Karpas-422 (cell line): ENCODE measurements at regions not wholly inside any gene's neighbourhood (a gene's known extent, or its start where the extent isn't known, plus 50 kb on each side); places are given as distances from the start of the nearest gene placed in this dataset.

Experiments
- DNase-seq: peaks from one replicate; pipeline ENCODE4 v3.0.0-alpha.2; 2015
- H2AFZ ChIP-seq: fragments of 200-600 bp; sonication (generic); 2 replicates; pipeline ENCODE4 v1.6.1; 2014; ENCODE audit warnings: antibody characterized with exemption, low read length, mixed read lengths
- H3K27ac ChIP-seq: fragments of 200-600 bp; sonication (generic); 2 replicates; pipeline ENCODE4 v1.5.1; 2014; ENCODE audit warnings: mild to moderate bottlenecking, low read length, moderate library complexity
- H3K27me3 ChIP-seq: fragments of 200-600 bp; sonication (generic); 2 replicates; pipeline ENCODE4 v1.6.1; 2014; ENCODE audit warnings: low read length, mixed read lengths
- H3K36me3 ChIP-seq: fragments of 200-600 bp; sonication (generic); 2 replicates; pipeline ENCODE4 v1.6.1; 2014; ENCODE audit warnings: low read length, mixed read lengths; ENCODE audit not compliant: insufficient read depth
- H3K4me1 ChIP-seq: fragments of 200-600 bp; sonication (generic); 2 replicates; pipeline ENCODE4 v1.6.1; 2014; ENCODE audit warnings: mild to moderate bottlenecking, low read length, mixed read lengths
- H3K4me2 ChIP-seq: fragments of 200-600 bp; sonication (generic); 2 replicates; pipeline ENCODE4 v1.6.1; 2014; ENCODE audit warnings: low read length, low read depth, mild to moderate bottlenecking; ENCODE audit not compliant: poor library complexity, severe bottlenecking
- H3K4me3 ChIP-seq: fragments of 200-600 bp; sonication (generic); 2 replicates; pipeline ENCODE4 v1.5.1; 2014; ENCODE audit warnings: mild to moderate bottlenecking, antibody characterized with exemption, low read length, mixed read lengths
- H3K79me2 ChIP-seq: fragments of 200-600 bp; sonication (generic); 2 replicates; pipeline ENCODE4 v1.6.1; 2014; ENCODE audit warnings: mild to moderate bottlenecking, low read length, mixed read lengths
- H3K9ac ChIP-seq: fragments of 200-600 bp; sonication (generic); 2 replicates; pipeline ENCODE4 v1.6.0; 2014; ENCODE audit warnings: low read length
- H3K9me2 ChIP-seq: fragments of 200-600 bp; sonication (generic), shearing (Covaris generic); replicated peaks from 2 replicates; pipeline ENCODE4 v1.6.0; 2014; ENCODE audit warnings: mild to moderate bottlenecking, low read length, moderate library complexity; ENCODE audit not compliant: insufficient read depth
- H3K9me3 ChIP-seq: fragments of 300-700, 200-600 bp; sonication (generic); 2 replicates; pipeline ENCODE4 v1.6.1; 2014; ENCODE audit warnings: low read length, mixed read lengths
- H4K20me1 ChIP-seq: fragments of 200-600 bp; sonication (generic); 2 replicates; pipeline ENCODE4 v1.6.1; 2014; ENCODE audit warnings: mild to moderate bottlenecking, antibody characterized with exemption, low read length, low read depth; ENCODE audit not compliant: insufficient read depth

DNA sequence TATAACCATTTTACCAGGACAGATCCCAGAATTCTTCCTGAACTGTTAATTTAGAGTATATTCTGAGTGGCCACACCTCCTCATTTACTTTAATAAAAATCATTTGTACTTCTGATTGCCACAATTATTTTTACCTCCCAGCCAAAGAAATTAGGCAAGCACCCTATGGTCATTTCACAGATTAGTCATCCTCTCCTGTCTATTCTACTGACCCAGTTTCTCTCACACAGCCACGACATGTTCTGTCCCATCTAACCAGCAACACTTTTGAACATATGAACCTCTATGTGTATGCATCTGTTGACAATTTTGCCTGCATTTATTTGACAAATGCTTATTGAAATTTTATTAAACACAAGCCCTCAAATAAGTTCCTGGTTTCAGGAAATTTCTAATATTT lies 202.6 kb upstream of the STXBP5 start:
- Histone ChIP-seq H3K4me1 (no peaks in the 10 kb centered on the region), H3K27me3 (no peaks in the 10 kb centered on the region), H4K20me1 (no peaks in the 10 kb centered on the region), H2AFZ (no peak overlapping the region), H3K9me2 (no peaks in the 10 kb centered on the region), H3K9me3 (no peaks in the 10 kb centered on the region), H3K36me3 (no peaks in the 10 kb centered on the region), H3K9ac (no peak overlapping the region), H3K4me2 (no peak overlapping the region), H3K79me2 (no peaks in the 10 kb centered on the region), H3K4me3 (no peak overlapping the region), H3K27ac (no peak overlapping the region)
- DNase-seq, result no peak

DNA sequence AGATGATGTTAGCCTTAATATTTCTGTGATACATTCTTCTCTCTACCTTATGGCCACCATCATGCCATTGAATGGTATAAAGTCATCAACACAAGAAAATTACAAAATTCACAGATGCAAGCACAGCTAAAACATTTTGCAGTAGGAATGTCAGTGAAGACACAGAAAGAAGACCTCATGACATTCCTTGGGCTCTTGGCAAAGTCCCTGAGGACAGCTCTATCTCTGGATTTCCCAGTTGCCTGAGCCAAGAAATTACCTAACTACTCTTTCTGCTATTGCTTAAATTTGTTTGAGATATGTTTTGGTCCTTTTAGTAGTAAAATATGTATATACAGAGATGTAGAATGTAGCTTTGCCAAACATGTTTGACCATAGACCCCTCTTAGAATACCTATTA lies 201.0 kb upstream of the STXBP5 start:
- H4K20me1 ChIP-seq, result no peaks in the 10 kb centered on the region

GRCh38 chr6:147005499-147005898 lies 198.7 kb upstream of the STXBP5 start:
- H2AFZ ChIP-seq, result no peak overlapping the region
- no peak overlapping the region for H3K4me2 ChIP-seq
- no peaks in the 10 kb centered on the region for H3K4me1 ChIP-seq
- no peaks in the 10 kb centered on the region for H3K9me3 ChIP-seq
- no peaks in the 10 kb centered on the region for H3K27me3 ChIP-seq
- no peak overlapping the region for H3K4me3 ChIP-seq
- H3K9me2 ChIP-seq, result no peaks in the 10 kb centered on the region
- H3K9ac ChIP-seq, result no peak overlapping the region
- H3K36me3 ChIP-seq, result no peaks in the 10 kb centered on the region
- H4K20me1 ChIP-seq, result no peaks in the 10 kb centered on the region
- H3K27ac ChIP-seq, result no peak overlapping the region
- no peak for DNase-seq
- H3K79me2 ChIP-seq, result no peaks in the 10 kb centered on the region

More for the DNA sequence above, 201.0 kb upstream of the STXBP5 start:
- Histone ChIP-seq H3K4me2 (no peak overlapping the region), H3K79me2 (no peaks in the 10 kb centered on the region), H3K9me3 (no peaks in the 10 kb centered on the region), H3K4me1 (no peaks in the 10 kb centered on the region), H3K9me2 (no peaks in the 10 kb centered on the region), H2AFZ (no peak overlapping the region), H3K27ac (no peak overlapping the region), H3K27me3 (no peaks in the 10 kb centered on the region), H3K4me3 (no peak overlapping the region), H3K36me3 (no peaks in the 10 kb centered on the region), H3K9ac (no peak overlapping the region)
- DNase-seq, result no peak

DNA sequence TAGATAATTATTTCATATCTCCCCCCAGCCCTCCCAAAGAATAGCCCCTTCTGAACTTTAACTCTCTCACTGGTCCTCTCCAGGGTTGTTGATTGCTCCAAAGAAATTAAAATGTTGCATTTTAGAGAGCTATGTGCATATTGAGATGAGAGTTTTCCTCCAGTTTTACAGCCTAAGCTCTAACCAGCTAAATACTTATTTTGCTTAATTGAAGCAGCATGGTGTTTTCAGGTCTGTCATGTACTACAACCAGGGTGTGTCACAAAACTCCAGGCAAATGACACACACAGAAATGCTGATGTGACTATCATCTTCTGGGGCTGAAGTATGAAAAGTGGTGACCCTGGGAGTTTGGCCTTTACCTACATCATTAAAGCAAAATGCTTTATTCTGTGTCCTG lies 196.8 kb upstream of the STXBP5 start:
- Histone ChIP-seq H3K4me1 (no peaks in the 10 kb centered on the region), H3K79me2 (no peaks in the 10 kb centered on the region), H3K4me2 (no peak overlapping the region), H2AFZ (no peak overlapping the region), H3K9me2 (no peaks in the 10 kb centered on the region), H3K4me3 (no peak overlapping the region), H4K20me1 (no peaks in the 10 kb centered on the region), H3K9ac (no peak overlapping the region), H3K27ac (no peak overlapping the region), H3K36me3 (no peaks in the 10 kb centered on the region), H3K9me3 (no peaks in the 10 kb centered on the region), H3K27me3 (no peaks in the 10 kb centered on the region)
- no peak for DNase-seq

GRCh38 chr6:147009358-147009757 lies 194.9 kb upstream of the STXBP5 start:
- H3K4me2 ChIP-seq, result no peak overlapping the region
- no peak overlapping the region for H2AFZ ChIP-seq
- H3K9ac ChIP-seq, result no peak overlapping the region
- H3K9me2 ChIP-seq, result no peaks in the 10 kb centered on the region
- no peak overlapping the region for H3K4me3 ChIP-seq
- H4K20me1 ChIP-seq, result no peaks in the 10 kb centered on the region
- H3K27me3 ChIP-seq, result no peaks in the 10 kb centered on the region
- H3K79me2 ChIP-seq, result no peaks in the 10 kb centered on the region
- H3K27ac ChIP-seq, result no peak overlapping the region
- H3K4me1 ChIP-seq, result no peaks in the 10 kb centered on the region
- no peak for DNase-seq
- H3K36me3 ChIP-seq, result no peaks in the 10 kb centered on the region
- H3K9me3 ChIP-seq, result no peaks in the 10 kb centered on the region

- Histone ChIP-seq H3K4me1 (no peaks in the 10 kb centered on the region), H3K9ac (no peak overlapping the region), H3K4me3 (no peak overlapping the region), H3K27ac (no peak overlapping the region), H3K9me3 (no peaks in the 10 kb centered on the region), H4K20me1 (no peaks in the 10 kb centered on the region), H3K4me2 (no peak overlapping the region), H3K27me3 (no peaks in the 10 kb centered on the region), H2AFZ (no peak overlapping the region), H3K79me2 (no peaks in the 10 kb centered on the region), H3K9me2 (no peaks in the 10 kb centered on the region), H3K36me3 (no peaks in the 10 kb centered on the region)
- DNase-seq, result no peak
Measured at GRCh38 chr6:147015674-147016073, 188.5 kb upstream of the STXBP5 start.

DNA sequence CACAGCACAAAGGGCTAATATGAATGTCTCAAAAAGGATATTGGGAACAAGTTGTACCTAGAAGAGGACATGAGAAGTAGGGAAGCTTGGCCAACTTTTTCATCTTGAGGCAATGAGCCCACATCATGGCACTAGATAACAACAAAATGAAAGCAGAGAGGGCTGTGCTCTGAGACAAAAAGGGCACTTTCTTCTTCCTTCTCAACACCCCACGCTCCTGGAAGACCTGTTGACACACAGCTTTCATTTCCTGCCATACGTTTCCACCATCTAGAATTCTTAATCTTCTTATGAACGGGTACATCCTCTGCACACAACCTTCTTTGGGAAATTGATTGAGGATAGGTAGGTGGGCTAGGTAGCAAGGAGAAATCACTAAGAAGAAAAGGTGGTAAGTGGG lies 187.8 kb upstream of the STXBP5 start:
- H3K27ac ChIP-seq, result no peak overlapping the region
- no peaks in the 10 kb centered on the region for H3K79me2 ChIP-seq
- no peaks in the 10 kb centered on the region for H4K20me1 ChIP-seq
- no peaks in the 10 kb centered on the region for H3K9me3 ChIP-seq
- H3K4me3 ChIP-seq, result no peak overlapping the region
- no peaks in the 10 kb centered on the region for H3K4me1 ChIP-seq
- H3K4me2 ChIP-seq, result no peak overlapping the region
- H3K9ac ChIP-seq, result no peak overlapping the region
- DNase-seq, result no peak
- no peaks in the 10 kb centered on the region for H3K36me3 ChIP-seq
- H2AFZ ChIP-seq, result no peak overlapping the region
- H3K9me2 ChIP-seq, result no peaks in the 10 kb centered on the region
- no peaks in the 10 kb centered on the region for H3K27me3 ChIP-seq

DNA sequence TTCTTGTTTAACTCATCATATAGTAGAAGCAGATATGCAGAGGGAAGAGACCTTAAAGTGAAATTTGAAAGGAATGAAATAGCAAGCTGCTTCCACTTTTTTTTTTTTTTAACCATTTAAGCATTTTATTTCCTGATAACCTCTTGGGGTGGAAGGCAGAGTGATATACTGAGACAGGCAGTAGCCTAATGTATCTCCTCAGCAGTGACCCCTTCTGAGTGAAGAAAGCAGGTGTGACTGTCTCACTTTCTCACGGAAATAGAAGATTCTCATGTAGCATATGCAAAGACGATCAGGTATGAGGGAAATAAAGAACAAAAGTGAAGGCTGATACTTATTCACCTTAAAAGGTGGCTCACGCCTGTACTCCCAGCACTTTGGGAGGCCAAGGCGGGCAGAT lies 187.1 kb upstream of the STXBP5 start:
- no peak for DNase-seq
- H3K4me3 ChIP-seq, result no peak overlapping the region
- no peaks in the 10 kb centered on the region for H3K79me2 ChIP-seq
- H3K27me3 ChIP-seq, result no peaks in the 10 kb centered on the region
- no peaks in the 10 kb centered on the region for H3K9me3 ChIP-seq
- H3K36me3 ChIP-seq, result no peaks in the 10 kb centered on the region
- H3K9ac ChIP-seq, result no peak overlapping the region
- H3K4me1 ChIP-seq, result no peaks in the 10 kb centered on the region
- no peaks in the 10 kb centered on the region for H4K20me1 ChIP-seq
- no peak overlapping the region for H2AFZ ChIP-seq
- no peak overlapping the region for H3K4me2 ChIP-seq
- no peak overlapping the region for H3K27ac ChIP-seq
- no peaks in the 10 kb centered on the region for H3K9me2 ChIP-seq

GRCh38 chr6:147019001-147019400 lies 185.2 kb upstream of the STXBP5 start:
- Histone ChIP-seq H3K9me3 (no peaks in the 10 kb centered on the region), H3K27ac (no peak overlapping the region), H3K9me2 (no peaks in the 10 kb centered on the region), H3K4me1 (no peaks in the 10 kb centered on the region), H3K36me3 (no peaks in the 10 kb centered on the region), H3K4me2 (no peak overlapping the region), H2AFZ (no peak overlapping the region), H3K4me3 (no peak overlapping the region), H3K9ac (no peak overlapping the region), H3K27me3 (no peaks in the 10 kb centered on the region), H4K20me1 (no peaks in the 10 kb centered on the region), H3K79me2 (no peaks in the 10 kb centered on the region)
- no peak for DNase-seq
